ENCODE measurements at regions not wholly inside any gene's neighbourhood (a gene's known extent, or its start where the extent isn't known, plus 50 kb on each side); places are given as distances from the start of the nearest gene placed in this dataset.
"Not testable (repeated sequence)": the region's sequence is repeated elsewhere in the genome, so short reads cannot be mapped to it uniquely, and the experiment has no call there.

DNA sequence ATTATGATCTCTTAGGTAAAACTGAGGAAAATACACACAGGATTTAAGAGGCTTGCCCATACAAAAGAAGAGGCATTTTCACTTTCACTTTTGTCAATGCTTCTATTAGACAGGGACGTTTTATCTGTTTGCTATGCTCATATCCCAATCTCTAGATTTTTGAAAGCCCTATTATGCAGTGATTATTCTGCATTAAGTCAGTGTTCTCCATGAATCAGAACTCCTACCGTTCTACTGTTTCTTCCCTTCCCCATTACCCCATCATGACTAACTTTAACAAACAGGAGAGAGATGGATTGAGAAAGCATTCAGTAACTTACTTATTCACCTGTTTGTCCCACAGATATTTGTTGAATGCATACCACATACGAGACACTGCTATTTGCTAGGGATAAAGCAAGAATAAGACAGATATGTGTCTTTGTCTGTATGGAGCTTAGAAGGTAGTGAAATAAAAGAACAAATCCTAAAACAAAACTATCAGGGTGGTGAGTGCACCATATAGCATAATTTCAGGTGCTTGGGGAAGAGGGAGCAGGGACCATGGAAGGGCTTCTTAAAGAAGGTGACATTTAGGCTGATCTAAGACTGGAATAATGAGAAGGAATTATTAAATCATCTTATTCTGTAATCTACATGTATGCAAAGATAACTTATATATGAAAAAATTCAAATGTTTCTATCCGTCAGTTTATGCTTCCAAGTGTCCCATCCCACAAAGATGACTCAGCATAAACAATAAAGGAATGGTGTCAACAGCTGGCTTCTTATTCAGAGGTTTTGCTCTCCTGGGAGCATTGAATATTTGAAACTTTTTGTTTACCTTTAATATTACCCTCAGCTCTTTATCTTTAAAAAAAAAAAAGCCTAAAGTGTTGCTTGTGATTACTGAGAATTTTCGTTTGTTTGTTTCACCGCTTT is 328.1 kb downstream of the HINT1 start:
- DNase-seq (ENCODE audit: low spot score) = no peak

DNA sequence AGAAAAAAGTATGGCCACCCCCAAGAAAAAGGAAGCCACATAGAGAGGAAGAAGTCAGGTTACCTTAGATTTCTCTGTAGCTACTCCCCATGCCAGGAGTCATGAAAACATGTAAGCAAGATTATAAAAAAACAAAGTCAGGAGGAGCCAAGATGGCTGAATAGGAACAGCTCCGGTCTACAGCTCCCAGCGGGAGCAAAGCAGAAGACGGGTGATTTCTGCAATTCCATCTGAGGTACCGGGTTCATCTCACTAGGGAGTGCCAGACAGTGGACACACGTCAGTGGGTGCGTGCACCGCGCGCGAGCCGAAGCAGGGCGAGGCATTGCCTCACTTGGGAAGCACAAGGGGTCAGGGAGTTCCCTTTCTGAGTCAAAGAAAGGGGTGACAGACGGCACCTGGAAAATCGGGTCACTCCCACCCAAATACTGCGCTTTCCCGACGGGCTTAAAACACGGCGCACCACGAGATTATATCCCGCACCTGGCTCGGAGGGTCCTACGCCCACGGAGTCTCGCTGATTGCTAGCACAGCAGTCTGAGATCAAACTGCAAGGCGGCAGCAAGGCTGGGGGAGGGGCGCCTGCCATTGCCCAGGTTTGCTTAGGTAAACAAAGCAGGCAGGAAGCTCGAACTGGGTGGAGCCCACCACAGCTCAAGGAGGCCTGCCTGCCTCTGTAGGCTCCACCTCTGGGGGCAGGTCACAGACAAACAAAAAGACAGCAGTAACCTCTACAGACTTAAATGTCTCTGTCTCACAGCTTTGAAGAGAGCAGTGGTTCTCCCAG is 347.3 kb downstream of the HINT1 start:
- DNase-seq (ENCODE audit: low spot score) = not testable (repeated sequence)

DNA sequence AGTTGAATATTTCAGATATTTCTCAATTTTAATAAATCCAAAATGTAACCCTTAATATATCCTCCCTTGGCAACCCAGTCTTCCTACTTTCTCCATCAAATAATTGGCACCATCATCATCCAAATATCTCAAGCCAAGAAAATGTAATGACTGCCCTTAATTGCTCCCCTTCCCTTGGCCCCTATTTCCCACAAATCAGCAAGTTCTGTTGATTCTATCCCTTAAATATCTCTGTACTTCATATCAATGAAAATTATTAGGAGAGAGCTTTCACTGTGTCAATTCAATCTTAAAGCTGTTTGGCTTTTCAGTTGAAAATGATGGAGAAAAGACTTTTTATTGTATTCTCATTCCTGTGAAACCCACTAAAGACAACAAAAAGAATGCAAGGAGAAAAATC is 349.8 kb downstream of the HINT1 start:
- DNase-seq (ENCODE audit: low spot score) = no peak

DNA sequence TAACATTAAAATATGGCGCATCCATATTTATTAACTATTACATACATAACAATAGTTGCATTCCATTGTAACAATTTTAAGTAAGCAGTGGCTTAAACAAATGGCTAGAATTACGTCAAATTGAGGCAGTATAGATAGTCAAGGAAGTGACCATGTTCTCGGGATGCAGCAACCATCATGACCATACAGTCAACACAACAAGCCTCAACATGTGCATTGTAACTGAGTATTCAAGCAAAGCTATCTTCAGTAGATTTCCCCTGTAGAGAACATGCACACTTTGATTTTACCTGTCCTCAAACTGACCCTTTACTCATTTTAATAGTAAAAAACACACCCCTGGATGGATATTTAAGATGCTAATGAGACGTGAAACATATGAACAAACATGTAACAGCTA is 356.4 kb downstream of the HINT1 start:
- DNase-seq (ENCODE audit: low spot score) = no peak

DNA sequence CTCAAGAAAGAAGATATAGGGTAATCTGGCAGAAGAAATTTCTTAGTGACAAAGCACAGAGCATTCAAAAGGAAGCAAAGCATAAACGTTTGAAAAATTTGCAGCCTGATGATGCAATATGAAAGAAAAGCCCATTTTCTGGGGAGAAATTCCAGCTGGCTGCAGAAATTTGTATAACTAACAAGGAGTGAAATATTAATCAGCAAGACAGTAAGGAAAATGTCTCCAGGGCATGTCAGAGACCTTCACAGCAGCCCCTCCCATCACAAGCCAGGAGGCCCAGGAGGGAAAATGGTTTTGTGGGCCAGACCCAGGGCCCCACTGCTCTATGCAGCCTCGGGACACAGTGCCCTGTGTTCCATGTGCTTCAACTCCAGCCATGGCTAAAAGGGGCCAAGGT is 359.4 kb downstream of the HINT1 start:
- no peak for DNase-seq (ENCODE audit: low spot score)

DNA sequence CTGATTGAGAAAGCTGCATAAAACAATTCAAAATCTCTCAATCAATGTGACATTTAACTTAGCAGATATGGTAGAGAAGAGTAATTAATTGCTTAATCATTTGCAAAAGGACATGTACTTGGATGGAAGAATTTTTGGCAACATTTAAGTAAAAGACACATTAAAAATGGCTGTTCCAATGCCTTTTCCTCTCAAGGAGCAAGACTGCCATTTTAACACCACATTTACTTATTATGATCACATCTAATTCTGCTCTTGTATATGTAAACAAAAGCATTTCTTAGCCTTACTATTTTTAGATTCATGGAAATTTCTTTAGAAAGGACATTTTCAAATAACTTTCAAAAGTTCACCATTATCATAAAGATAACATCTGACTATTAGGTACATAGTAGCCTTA is 360.0 kb downstream of the HINT1 start:
- no peak for DNase-seq (ENCODE audit: low spot score)

DNA sequence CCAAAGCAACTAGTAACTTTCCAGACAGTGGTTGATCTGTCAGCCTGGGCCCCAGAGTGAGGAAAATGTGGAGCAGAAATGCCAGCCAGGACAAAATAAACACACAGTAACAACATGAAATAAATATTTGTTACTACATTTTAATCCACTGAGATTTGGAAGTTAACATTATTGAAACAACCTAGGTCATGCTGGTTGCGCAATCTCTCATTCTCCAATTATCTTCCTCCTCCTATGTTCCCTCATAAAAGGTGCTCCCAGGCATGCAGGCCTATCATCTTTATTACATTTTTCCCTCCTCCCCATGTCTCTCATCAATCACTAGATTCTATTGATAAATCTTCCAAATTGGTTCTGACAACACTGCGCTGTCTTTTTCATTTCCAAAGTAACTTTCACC is 363.1 kb downstream of the HINT1 start:
- DNase-seq (ENCODE audit: low spot score) = no peak

DNA sequence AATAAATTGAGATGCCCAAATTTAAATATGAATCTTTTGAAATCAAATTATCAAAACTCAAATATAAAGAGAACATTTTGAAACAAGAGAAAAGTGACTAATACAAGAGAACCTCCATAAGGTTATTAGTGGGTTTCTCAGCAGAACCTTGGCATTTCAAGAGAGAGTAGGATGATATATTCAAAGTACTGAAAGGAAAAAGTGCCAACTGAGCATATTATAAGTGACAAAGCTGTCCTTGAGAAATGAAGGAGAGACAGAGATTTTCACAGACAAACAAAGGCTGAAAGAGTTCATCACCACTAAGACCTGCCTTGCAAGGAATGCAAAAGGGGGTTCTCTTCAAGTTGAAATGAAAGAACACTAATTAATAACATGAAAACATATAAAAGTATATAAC is 366.0 kb downstream of the HINT1 start:
- DNase-seq (ENCODE audit: low spot score) = no peak

DNA sequence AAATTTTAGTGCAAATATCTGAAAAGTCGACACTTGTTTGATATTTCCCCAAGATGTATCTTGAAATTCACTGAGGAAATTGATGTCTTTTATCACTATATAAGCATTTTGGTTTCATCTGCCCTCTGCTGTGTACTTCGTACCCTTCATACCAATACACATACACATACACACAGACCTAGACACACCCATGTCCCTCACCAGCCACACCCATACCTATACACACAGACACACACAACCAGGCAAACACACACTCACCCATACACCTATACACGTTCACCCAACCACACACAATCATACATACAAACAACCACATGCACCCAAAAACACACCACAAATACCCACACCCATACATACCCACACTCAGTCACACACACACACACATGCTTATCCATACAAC is 367.8 kb downstream of the HINT1 start:
- DNase-seq (ENCODE audit: low spot score) = no peak

DNA sequence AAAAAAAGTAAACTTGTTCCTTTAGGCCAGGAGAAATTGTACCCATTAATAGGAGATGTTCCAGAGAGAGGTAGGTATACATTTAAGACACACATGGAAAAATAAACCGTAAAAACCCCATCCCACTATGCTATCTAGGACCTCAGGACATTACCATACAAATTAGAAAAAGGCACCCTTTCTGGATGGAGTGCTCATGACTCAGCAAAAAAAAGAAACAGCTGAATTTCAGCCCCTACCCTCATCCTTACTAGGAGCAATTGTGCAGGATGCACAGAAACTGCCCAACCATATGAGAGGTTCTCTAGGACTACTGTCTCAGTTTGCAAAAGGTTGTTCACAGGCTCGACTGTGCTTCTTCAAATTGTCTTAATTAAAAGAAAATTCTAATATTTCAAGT is 368.2 kb downstream of the HINT1 start:
- no peak for DNase-seq (ENCODE audit: low spot score)

DNA sequence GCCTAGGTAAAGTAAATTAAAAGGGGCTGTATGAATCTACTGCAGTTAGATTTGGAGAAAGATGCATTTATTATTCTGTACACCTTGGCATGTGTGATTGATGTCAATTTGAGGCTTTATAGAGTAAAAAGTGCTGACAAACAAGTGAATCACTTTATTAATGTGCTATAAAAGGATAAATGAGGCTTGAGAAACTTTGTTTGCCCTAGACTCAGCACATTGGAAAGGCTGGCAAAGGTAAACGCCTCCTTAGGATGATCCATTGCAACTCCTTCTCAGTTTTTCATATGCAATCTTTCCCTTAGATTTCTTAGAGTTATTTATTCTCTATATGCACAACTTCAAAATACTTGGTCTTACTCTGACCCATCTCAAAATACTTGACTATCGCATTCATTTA is 369.0 kb downstream of the HINT1 start:
- no peak for DNase-seq (ENCODE audit: low spot score)

DNA sequence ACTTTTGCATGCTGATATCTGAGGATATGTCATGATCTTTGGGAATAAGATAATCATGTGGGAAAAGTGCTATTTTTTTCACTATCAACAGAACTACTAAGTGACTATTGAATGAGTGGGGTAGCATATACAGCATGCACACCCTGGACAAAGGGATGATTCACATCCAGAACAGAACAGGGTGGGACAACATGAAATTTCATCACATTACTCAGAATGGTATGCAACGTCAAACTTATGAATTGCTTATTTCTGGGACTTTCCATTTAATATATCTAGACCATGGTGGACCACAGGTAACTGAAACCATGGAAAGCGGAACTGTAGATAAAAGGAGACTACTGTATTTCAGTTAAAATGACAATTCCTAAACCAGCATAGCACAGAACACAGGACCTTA is 370.0 kb downstream of the HINT1 start:
- DNase-seq (ENCODE audit: low spot score) = no peak

DNA sequence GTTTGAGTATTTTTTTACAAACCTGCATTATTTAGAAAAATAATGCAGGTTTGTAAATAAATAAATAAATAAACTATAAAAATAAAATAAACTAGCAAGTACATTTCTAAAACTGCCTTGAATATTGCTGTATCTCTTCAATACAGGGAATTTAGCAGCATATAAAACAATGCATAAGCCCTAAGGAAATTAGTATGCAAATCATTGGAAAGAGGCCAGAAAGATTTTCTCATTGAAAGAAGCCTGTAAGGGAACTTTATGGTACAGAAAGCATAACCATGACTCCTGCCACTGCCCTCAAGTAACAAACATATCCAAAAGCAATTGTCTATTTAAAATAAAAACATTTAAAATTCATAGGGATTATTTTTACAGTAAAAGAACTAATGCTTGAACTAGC is 387.3 kb downstream of the HINT1 start:
- DNase-seq (ENCODE audit: low spot score) = no peak

DNA sequence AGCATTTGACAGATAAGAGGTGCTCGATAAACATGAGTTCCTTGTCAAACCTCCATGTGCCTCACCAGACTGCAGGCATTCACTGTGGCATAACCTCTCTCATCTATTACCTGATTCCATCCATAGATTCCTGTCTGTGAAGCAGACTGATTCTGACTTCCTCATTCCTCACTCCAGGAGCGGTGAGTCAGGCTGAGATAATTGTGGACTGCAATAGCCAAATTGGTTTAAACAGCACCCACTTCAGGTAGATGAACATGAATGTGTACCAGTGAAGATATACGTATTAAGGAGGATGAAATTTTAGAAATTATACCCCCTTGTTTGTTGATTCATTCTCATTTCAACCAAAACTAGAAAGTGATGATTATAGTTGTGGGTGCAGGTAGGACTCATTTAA is 391.2 kb downstream of the HINT1 start:
- DNase-seq (ENCODE audit: low spot score) = peak; percentile 9

DNA sequence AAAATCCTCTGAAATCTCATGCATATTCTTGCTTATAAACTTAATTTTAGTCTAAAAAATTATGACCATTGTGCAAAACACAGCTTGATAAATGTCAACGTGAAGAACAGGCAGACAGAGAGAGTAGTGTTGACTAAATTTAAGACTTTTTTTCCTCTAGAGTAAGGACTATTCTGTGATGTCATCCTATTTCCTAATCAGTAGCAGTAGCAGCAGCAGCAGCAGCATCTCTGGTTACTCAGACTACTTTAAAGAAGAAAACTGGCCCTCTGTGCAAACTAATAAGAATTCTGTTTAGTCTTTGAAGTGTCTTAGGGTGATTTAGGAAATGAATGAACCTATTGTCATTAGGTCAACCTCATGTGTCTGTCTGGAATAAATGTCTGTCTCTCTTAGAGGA is 403.0 kb downstream of the HINT1 start:
- no peak for DNase-seq (ENCODE audit: low spot score)

DNA sequence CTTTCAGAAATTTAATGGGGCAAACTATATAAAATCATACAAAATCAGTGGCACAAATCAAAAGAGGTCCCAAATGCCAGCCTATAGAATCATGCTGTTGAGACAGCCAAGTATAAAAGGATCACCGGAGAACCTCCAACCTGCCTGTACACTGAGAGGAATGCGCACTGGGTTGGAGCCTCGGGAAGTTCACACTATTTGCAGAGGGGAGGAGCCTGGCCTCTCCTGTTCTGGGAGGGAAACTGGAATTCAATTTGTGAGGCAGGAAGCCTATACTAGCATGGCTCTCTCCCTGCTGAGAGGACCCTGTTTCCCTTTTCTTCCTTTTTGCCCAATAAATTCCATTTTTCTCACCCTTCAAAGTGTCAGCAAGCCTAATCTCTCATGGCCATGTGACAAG is 406.0 kb downstream of the HINT1 start:
- DNase-seq (ENCODE audit: low spot score) = no peak

DNA sequence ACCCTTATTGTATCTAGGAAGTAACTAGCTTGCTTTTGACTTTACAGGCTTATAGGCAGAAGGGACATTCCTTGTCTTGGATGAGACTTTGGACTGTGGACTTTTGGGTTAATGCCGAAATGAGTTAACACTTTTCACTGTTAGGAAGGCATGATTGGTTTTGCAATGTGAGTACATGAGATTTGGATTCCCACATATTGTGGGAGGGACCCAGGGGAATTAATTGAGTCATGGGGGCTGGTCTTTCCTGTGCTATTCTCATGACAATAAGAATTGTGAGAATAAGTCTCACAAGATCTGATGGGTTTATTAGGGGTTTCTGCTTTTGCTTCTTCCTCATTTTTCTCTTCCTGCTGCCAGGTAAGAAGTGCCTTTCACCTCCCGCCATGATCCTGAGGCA is 417.5 kb downstream of the HINT1 start:
- DNase-seq (ENCODE audit: low spot score) = no peak

DNA sequence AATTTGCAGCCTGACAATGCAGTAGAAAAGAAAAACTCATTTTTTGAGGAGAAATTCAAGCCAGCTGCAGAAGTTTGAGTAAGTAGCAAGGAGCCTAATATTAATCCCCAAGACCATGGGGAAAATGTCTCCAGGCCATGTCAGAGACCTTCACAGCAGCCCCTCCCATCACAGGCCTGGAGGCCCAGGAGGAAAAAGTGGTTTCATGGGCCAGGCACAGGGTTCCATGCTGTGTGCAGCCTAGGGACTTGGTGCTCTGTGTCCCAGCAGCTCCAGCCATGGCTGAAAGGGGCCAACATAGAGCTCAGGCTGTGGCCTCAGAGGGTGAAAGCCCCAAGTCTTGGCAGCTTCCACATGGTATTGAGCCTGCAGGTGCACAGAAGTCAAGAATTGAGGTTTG is 418.4 kb downstream of the HINT1 start:
- not testable (repeated sequence) for DNase-seq (ENCODE audit: low spot score)

DNA sequence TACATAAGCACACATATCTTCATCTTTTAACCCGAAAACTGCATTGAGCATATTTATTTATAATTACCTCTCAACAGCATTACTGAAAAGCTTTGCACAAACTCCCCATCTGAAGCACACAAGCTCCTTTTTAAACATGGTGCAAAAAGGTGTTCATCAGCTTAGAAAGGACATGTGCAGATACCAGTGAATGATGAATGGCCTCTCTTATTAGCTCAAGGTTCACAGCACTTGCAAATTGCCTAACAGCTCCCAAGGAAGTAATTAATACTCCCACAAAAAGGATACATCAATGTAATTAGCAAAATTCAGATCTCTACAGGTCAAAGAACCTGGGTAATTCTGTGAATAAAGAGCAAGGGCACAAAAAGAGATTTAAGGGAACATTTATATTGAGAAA is 422.0 kb downstream of the HINT1 start:
- DNase-seq (ENCODE audit: low spot score) = no peak

DNA sequence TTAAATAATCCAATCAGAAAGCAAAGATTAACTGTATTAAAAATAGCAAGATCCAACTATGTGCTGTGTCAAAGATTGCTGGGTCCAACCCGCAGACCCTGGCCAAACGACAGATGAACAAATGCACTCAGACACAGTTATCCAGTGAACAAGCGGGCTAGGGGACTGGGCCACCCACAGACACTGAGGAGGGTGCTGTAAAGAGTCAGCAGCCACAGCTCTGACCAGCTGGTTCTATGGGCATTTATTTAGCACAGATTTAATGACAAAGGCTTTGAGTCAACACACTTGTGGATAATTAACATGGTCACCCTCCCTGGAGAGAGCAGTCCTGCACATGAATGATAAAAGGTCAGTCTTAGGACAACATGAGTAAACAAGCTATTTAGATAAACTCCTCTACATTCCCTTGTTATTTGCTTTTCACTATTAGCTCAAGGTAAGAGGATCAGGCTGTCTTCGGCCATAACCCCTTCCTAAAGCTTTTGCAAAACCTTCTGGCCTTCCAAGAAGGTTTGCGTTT is 424.9 kb downstream of the HINT1 start:
- DNase-seq (ENCODE audit: low spot score) = no peak

DNA sequence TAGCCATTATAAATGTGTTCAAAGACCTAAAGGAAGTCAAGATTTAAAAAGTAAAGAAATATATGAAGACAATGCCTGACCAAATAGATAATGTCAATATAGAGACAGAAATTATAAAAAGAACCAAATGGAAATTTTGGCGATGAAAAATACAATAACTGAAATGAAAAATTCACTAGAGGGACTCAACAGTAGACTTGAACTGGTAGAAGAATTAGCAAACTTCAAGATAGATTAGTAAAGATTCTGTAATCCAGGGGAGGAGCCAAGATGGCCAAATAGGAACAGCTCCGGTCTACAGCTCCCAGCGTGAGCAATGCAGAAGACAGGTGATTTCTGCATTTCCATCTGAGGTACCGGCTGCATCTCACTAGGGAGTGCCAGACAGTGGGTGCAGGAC is 433.2 kb downstream of the HINT1 start:
- no peak for DNase-seq (ENCODE audit: low spot score)

DNA sequence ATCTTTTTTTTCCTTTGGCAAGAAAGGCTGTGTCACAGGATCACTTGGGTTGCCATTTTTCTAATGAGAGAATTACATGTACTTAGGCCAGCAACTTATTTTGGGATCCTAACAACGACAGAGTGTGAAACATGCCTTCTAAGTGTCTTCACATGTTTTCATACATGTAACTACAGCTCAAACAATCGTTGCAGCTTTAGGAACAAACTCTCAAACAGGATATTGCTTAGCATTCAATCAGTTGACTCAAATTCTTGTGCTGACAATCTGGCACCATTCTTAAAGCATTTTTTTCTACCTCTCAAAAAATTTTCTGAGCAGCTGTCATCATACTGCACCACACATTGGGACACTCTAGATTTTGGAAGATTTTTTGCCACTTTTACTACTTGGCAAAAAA is 435.5 kb downstream of the HINT1 start:
- no peak for DNase-seq (ENCODE audit: low spot score)

DNA sequence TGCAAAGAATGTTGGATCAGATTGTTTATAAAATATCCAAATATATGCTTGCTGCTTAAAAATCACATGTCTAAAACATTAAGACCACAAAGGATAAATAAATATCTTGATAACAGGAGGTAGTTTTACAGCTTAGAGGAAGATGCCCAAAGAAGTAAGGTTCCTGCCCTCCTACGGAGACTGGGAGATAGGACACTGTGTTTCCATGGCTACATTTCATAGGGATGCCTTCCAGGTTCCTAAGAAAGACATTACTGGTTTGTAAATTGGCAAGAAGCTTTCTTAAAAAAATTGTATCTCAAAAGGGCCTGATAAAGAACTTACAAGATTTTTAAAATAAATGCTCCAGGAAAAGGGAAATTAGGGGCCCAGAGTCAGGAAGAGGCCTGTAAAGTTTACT is 437.2 kb downstream of the HINT1 start:
- DNase-seq (ENCODE audit: low spot score) = no peak
